NCI-H2196 (cell line): ENCODE measurements at regions not wholly inside any gene's neighbourhood (a gene's known extent, or its start where the extent isn't known, plus 50 kb on each side); places are given as distances from the start of the nearest gene placed in this dataset.
"Not testable (repeated sequence)": the region's sequence is repeated elsewhere in the genome, so short reads cannot be mapped to it uniquely, and the experiment has no call there.

Source experiments
- DNase-seq: peaks from one replicate; lab custom pipeline; 2025; ENCODE audit not compliant: unreplicated experiment; lab: John Stamatoyannopoulos, UW

DNA sequence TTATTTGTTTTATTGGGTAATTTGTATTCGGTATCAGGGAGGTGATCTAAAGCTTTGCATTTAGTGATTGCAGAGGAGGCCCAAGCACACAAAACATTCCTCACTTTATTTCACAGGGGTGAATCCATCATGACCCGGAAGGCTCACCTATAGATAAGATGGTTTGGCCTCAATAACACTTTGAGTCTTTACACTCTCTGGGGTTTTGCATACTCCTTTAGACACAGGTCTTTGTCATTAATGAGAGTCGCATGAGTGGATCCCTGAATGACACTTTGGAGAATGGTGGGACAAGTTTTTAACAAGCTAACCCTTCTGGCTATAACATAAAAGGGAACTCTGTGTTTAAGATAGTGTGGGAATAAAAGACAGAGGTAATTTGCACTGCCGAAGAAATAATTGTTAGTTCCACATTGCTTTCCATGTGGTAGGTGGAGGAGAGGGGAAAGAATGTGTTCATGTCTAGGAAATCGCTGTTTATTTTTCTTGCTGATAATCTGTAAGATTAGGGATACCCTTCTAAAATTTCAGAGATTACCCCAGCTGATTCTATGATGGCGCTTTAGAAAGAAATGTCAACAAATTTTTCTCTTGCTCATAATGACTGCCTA, 455.8 kb downstream of the TFEC start:
- no peak for DNase-seq

DNA sequence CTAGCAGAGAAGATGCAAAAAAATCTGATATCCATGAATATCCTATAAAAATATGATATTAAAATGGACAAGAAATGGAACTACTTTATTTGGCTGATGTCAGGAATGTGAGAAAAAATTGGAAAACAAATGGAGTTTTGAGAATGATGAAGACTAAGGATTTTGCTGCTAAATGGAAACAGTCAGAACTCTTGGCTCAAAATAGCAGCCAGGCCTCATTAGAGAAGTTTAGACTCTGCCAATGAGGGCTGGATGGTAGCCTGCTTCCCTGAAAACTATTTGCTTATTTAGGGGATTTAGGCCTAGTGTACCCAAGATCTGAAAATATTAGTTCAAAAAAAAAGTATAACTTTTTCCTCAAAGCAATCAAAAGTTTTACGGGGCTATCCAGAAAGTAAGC, 458.5 kb downstream of the TFEC start:
- no peak for DNase-seq

GRCh38 chr7:115561335-115562110, 469.0 kb downstream of the TFEC start:
- no peak for DNase-seq

DNA sequence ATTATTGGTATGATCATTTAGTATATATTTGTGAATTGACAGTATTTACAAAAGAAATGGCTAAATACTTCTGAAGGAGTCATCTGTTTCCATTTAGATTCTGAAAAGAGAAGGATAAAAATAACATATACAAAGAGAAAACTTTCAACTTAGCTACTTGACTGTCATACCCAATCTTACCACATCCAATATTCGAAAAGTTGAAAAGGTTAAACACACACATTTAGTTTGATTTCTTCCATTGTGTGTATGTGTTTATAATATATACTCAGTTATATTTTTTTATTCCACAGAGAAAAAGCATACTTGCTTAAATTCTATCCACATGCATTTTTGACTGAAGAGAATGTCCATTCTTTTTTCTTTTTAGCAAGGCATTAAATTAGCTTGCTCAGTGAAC, 470.7 kb downstream of the TFEC start:
- DNase-seq, result no peak

DNA sequence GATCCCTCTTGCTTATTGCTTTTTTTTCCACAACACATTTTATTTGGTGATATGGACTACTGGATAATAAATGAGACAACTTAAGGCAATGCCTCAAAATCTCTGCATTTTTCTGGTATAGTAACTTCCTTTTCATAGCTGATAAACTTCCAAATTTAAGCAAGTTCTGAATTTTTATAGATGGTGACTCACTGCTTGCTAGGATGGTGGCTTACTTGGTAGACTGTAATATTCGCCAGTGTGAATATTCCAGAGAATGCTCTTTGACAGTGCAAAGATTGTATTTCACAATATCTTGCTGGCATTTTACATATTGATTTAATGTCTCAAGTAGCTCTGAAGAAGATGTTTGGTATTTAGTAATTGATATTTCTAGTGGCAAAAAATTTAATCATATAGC, 472.4 kb downstream of the TFEC start:
- no peak for DNase-seq

DNA sequence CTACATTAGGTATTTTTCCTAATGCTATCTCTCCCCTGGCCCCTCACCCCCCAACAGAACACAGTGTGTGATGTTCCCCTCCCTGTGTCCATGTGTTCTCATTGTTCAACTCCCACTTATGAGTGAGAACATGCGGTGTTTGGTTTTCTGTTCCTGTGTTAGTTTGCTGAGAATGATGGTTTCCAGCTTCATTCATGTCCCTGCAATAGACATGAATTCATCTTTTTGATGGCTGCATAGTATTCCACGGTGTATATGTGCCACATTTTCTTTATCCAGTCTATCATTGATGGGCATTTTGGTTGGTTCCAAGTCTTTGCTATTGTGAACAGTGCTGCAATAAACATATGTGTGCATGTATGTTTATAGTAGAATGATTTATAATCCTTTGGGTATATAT, 473.3 kb downstream of the TFEC start:
- not testable (repeated sequence) for DNase-seq

- DNase-seq, result no peak
These were observed 477.8 kb downstream of the TFEC start for GRCh38 chr7:115552766-115553165.

DNA sequence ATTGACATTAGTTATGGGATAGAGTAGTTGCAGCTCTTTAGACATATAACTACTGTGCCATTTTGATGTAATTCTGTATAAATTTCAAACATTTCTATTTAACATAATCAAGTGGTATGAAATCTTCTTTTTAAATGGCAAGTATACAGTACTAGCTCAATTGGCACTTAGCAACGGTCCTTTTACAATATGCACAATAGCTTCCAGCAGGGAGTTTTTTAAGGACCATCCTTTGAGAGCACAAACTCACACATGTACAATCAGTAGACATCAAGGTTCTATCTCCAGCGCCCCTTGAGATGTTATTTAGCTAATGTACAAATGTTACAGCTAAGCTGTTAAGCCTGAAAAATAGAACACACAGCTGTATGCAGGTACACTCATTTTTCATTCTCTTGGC, 480.7 kb downstream of the TFEC start:
- no peak for DNase-seq

GRCh38 chr7:115548756-115549155, 481.8 kb downstream of the TFEC start:
- DNase-seq, result no peak

GRCh38 chr7:115546790-115547189, 483.8 kb downstream of the TFEC start:
- DNase-seq, result no peak

GRCh38 chr7:115533785-115534184, 496.8 kb downstream of the TFEC start:
- no peak for DNase-seq

- no peak for DNase-seq
These were observed 504.3 kb downstream of the TFEC start for GRCh38 chr7:115526278-115526677.

DNA sequence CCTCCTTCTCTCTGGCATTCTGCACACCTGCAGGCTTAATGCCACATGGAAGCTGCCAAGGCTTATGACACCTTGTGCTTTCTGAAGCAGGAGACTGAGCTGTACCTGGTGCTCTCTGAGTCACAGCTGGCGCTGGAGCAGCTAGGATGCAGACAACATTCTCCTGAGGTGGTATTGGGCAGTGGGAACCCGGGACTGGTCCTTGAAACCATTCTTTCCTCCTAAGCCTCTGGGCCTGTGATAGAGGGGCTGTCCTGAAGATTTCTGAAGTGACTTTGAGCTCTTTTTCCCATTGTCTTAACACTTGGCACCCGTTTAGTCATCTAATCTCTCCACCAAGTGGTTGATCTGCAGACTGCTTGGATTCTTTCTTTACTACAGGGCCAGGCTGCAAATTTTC, 508.4 kb downstream of the TFEC start:
- no peak for DNase-seq

DNA sequence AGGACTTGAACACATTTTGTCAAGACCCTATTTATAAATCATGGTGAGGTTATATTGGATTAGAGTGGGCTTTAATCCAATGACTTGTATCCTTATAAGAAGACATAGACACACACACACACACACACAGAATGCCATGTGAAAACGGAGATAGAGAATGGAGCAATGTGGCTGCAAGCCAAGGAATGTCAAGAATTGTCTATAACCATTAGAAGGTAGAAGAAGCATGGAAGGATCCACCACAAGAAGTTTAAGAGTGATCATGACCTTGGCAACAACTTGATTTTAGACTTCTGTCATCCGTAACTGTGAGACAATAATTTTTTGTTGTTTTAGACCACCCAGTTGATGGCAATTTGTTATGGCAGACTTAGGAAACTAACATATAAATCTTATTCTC, 514.2 kb downstream of the TFEC start:
- DNase-seq, result no peak

DNA sequence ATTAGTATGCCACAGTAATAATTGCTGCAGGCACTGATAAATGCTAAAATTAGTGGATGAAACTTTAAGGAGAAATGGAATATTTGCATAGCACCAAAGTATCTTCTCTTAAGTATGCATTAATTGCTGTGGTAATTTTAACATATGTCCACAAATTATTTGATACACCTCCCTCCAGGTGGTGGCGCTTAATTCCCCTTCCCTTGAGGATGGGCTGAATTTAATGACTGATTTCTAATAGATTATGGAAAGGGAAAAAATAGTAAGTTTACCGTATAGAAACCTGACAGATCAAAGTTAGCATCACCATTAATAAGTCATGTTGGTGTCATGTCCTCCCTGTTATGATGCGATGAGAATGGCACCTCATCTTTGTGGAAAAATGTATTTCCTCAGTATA, 519.2 kb downstream of the TFEC start:
- no peak for DNase-seq

DNA sequence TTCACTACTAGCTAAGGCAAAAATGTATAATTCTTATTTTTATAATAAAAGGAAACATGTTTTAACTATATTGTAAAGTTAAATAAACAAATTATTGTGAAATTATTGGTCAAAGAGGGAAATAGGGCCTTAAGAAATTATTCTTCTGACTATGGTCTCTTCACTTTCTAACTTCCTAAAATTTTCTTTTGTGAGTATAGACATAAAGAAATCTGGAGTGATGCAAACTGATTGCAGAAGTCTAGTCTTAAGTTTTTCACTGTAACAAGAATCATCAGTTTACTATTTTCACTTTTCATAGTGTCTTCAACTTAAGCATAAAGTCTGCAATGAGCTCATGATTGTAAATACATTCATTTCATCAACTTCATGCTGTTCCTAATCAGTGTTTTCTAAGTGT, 525.4 kb downstream of the TFEC start:
- no peak for DNase-seq

GRCh38 chr7:115499956-115500355, 530.6 kb downstream of the TFEC start:
- no peak for DNase-seq

DNA sequence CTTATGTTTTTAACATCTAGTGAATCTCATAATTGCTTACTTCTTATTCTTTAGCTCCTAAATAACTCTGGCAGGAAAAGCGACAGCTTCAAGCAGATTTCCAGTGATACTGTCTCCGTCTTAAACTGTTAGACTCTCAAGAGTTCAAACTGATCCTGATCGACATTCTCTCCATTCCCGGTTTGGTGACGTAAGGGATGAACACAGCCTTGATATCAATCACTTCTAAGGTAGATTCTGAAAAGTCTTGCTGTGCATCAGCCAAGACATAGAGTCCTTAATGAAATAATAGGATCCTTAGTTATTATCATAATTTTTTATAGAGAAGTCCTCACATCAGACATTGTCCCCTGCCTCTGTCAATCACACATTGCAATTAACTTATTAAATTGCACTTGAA, 534.6 kb downstream of the TFEC start:
- DNase-seq, result no peak

GRCh38 chr7:115494529-115495147, 535.9 kb downstream of the TFEC start:
- no peak for DNase-seq

DNA sequence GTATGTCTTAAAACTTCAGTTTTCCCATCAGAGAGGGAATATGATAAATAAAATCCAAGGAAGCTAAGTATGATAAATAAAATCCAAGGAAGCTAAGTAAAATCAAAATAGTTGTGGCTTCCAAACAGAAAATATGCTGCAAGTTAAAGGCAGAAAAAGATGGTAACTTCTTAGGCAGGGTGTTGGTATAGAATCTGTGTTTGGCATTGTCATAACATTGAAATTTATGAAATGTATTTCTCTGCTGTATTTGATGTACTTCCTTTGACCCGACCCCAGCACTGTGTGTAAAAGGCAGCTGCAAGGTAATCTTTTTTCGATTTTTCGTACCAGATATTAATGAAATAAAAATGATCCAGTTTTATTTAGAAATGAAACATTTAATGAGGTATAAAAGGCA, 537.2 kb downstream of the TFEC start:
- DNase-seq, result no peak

- no peak for DNase-seq
These were observed 538.7 kb downstream of the TFEC start for GRCh38 chr7:115491744-115492380.

- DNase-seq, result no peak
These were observed 551.1 kb downstream of the TFEC start for GRCh38 chr7:115479448-115479847.
